CD14-positive monocyte (primary cell): ENCODE measurements at regions not wholly inside any gene's neighbourhood (a gene's known extent, or its start where the extent isn't known, plus 50 kb on each side); places are given as distances from the start of the nearest gene placed in this dataset.

Source experiments
- DNase-seq, 3 donors: peaks; one replicate each; pipeline ENCODE4 v3.0.0-alpha.2; 2011 to 2022
- H2AFZ ChIP-seq: 2 replicates; pipeline ENCODE4 v1.6.0; 2012; ENCODE audit warnings: mild to moderate bottlenecking, low read depth, low read length, inconsistent platforms; ENCODE audit not compliant: insufficient read depth, poor library complexity, severe bottlenecking
- H3K27ac ChIP-seq, 2 donors: 1 replicate in 1 of 2; 2 replicates in 1 of 2; pipeline ENCODE4 v1.5.1; 2012 to 2013; ENCODE audit warnings: low read length in 2 of 2, control low read depth in 1 of 2, inconsistent platforms in 1 of 2, low read depth in 1 of 2, mild to moderate bottlenecking in 1 of 2
- H3K27me3 ChIP-seq, 2 donors: one replicate each; pipeline versions ENCODE4 v1.6.0 to v1.6.1; 2011 to 2013; ENCODE audit warnings: low read length in 2 of 2; ENCODE audit not compliant: control insufficient read depth in 2 of 2, insufficient read depth in 2 of 2
- H3K36me3 ChIP-seq, 2 donors: replicated peaks in 1 of 2; 1 replicate in 1 of 2; 2 replicates in 1 of 2; pipeline versions ENCODE4 v1.5.1 to v1.6.1; 2012 to 2013; ENCODE audit warnings: low read length in 2 of 2, control low read depth in 1 of 2, inconsistent platforms in 1 of 2, mild to moderate bottlenecking in 1 of 2; ENCODE audit not compliant: insufficient read depth in 2 of 2, control insufficient read depth in 1 of 2
- H3K4me1 ChIP-seq, 2 donors: 1 replicate in 1 of 2; 2 replicates in 1 of 2; pipeline versions ENCODE4 v1.5.1 to v1.6.1; 2012 to 2013; ENCODE audit warnings: low read length in 2 of 2, control low read depth in 1 of 2, inconsistent platforms in 1 of 2, mild to moderate bottlenecking in 1 of 2, moderate library complexity in 1 of 2; ENCODE audit not compliant: insufficient read depth in 2 of 2, control insufficient read depth in 1 of 2
- H3K4me2 ChIP-seq: replicated peaks from 2 replicates; pipeline ENCODE3; 2012; ENCODE audit warnings: low read length, moderate library complexity, mild to moderate bottlenecking; ENCODE audit not compliant: poor library complexity, severe bottlenecking; ENCODE audit errors: extremely low read depth
- H3K4me3 ChIP-seq, 3 experiments: fragments of 200-600 bp in 1 of 3; sonication (generic) in 1 of 3; replicated peaks in 1 of 3; 1 replicate in 2 of 3; 2 replicates in 1 of 3; pipeline ENCODE4 v1.5.1; 2011 to 2013; ENCODE audit warnings: low read length in 3 of 3, mild to moderate bottlenecking in 3 of 3, control low read depth in 2 of 3, low read depth in 2 of 3, inconsistent platforms in 1 of 3, moderate library complexity in 1 of 3
- H3K79me2 ChIP-seq: 2 replicates; pipeline ENCODE4 v1.6.0; 2012; ENCODE audit warnings: mild to moderate bottlenecking, control low read depth, inconsistent platforms, low read length, moderate library complexity; ENCODE audit not compliant: insufficient read depth
- H3K9ac ChIP-seq: 2 replicates; pipeline ENCODE4 v1.6.0; 2017; ENCODE audit warnings: low read length, mild to moderate bottlenecking; ENCODE audit not compliant: insufficient read depth, poor library complexity, severe bottlenecking
- H3K9me3 ChIP-seq, 2 donors: replicated peaks in 1 of 2; 1 replicate in 1 of 2; 2 replicates in 1 of 2; pipeline versions ENCODE4 v1.5.1 to v1.6.1; 2012 to 2013; ENCODE audit warnings: low read length in 2 of 2, control low read depth in 1 of 2; ENCODE audit not compliant: control insufficient read depth in 1 of 2, insufficient read depth in 1 of 2
- H4K20me1 ChIP-seq: 2 replicates; pipeline ENCODE4 v1.6.0; 2012; ENCODE audit warnings: mild to moderate bottlenecking, low read length, control low read depth, moderate library complexity; ENCODE audit not compliant: insufficient read depth
- H3K27ac Mint-ChIP-seq, 7 donors: one replicate each; pipeline ENCODE4 v1.8.0; 2020; ENCODE audit warnings: mild to moderate bottlenecking in 7 of 7, mixed read lengths in 7 of 7, moderate library complexity in 6 of 7, inconsistent platforms in 2 of 7
- H3K27me3 Mint-ChIP-seq, 3 donors: one replicate each; pipeline ENCODE4 v1.8.0; 2021 to 2022; ENCODE audit warnings: low read depth in 3 of 3, mild to moderate bottlenecking in 3 of 3, mixed read lengths in 3 of 3, moderate library complexity in 3 of 3, inconsistent platforms in 1 of 3
- H3K36me3 Mint-ChIP-seq, 2 donors: one replicate each; pipeline ENCODE4 v1.8.0; 2020; ENCODE audit warnings: mixed read lengths in 2 of 2, inconsistent platforms in 1 of 2, mild to moderate bottlenecking in 1 of 2
- H3K4me1 Mint-ChIP-seq: one replicate; pipeline ENCODE4 v1.8.0; 2020; ENCODE audit warnings: mild to moderate bottlenecking, mixed read lengths
- H3K4me3 Mint-ChIP-seq, 2 donors: one replicate each; pipeline ENCODE4 v1.8.0; 2020; ENCODE audit warnings: mild to moderate bottlenecking in 2 of 2, mixed read lengths in 2 of 2, moderate library complexity in 1 of 2
- H3K9me3 Mint-ChIP-seq, 7 donors: one replicate each; pipeline ENCODE4 v1.8.0; 2020 to 2022; ENCODE audit warnings: mixed read lengths in 7 of 7, mild to moderate bottlenecking in 6 of 7, moderate library complexity in 6 of 7, inconsistent platforms in 2 of 7
- CTCF ChIP-seq: fragments of 200-600 bp; IDR thresholded peaks from one replicate; pipeline ENCODE4 v1.8.0; 2022; ENCODE audit warnings: antibody characterized with exemption, mild to moderate bottlenecking
- WGBS: methylation state at CpG from one replicate; pipeline ENCODE4 v1.1.5; 2013; ENCODE audit warnings: missing lambda C conversion rate; ENCODE audit not compliant: insufficient coverage; 5-methylcytosine and 5-hydroxymethylcytosine counted together
- intact Hi-C, 2 donors: fragments of 100-400 bp; cut with micrococcal nuclease; formaldehyde crosslinking; loops; one replicate each; pipeline versions ENCODE4 v1.15.0 to v1.15.1; 2023

GRCh38 chr22:48821346-48821690, 1006.4 kb downstream of the BRD1 start:
- no peaks in the 10 kb centered on the region for H3K4me1 Mint-ChIP-seq
- H3K27me3 Mint-ChIP-seq, result peaks cover 2 to 15% (median 7%) of the 10 kb centered on the region in 3 donors
- no peaks in the 10 kb centered on the region for H3K27me3 ChIP-seq
- no peak overlapping the region for H3K4me2 ChIP-seq
- no peaks in the 10 kb centered on the region for H3K36me3 ChIP-seq
- H3K27ac Mint-ChIP-seq, result no peak overlapping the region
- H3K27ac ChIP-seq, result no peak overlapping the region
- no peak for TF ChIP-seq CTCF
- WGBS, result 76% methylated on average over 7 of the region's 10 CpGs
- H3K4me1 ChIP-seq, result no peaks in the 10 kb centered on the region
- H2AFZ ChIP-seq, result no peak overlapping the region
- H3K4me3 Mint-ChIP-seq, result no peak overlapping the region
- no peak overlapping the region for H3K9ac ChIP-seq
- H3K4me3 ChIP-seq, result no peak overlapping the region
- H3K36me3 Mint-ChIP-seq, result no peaks in the 10 kb centered on the region
- no peaks in the 10 kb centered on the region for H4K20me1 ChIP-seq
- peaks cover 0 to 1% (median 0%) of the 10 kb centered on the region in 7 donors for H3K9me3 Mint-ChIP-seq
- no peaks in the 10 kb centered on the region for H3K79me2 ChIP-seq
- DNase-seq, result no peak
- no peaks in the 10 kb centered on the region for H3K9me3 ChIP-seq
- intact Hi-C loops, result no loop called here

- Histone ChIP-seq H4K20me1 (no peaks in the 10 kb centered on the region), H3K36me3 (no peaks in the 10 kb centered on the region), H3K4me3 (no peak overlapping the region), H3K79me2 (no peaks in the 10 kb centered on the region), H3K4me1 (no peaks in the 10 kb centered on the region), H3K9ac (no peak overlapping the region), H3K9me3 (no peaks in the 10 kb centered on the region), H2AFZ (no peak overlapping the region), H3K27ac (no peak overlapping the region), H3K4me2 (no peak overlapping the region), H3K27me3 (no peaks in the 10 kb centered on the region)
- WGBS, result 87% methylated on average over 17 of the region's 27 CpGs
- peaks cover 2 to 15% (median 7%) of the 10 kb centered on the region in 3 donors for H3K27me3 Mint-ChIP-seq
- no peak for TF ChIP-seq CTCF
- no peaks in the 10 kb centered on the region for H3K4me1 Mint-ChIP-seq
- H3K36me3 Mint-ChIP-seq, result no peaks in the 10 kb centered on the region
- H3K9me3 Mint-ChIP-seq, result peaks cover 0 to 1% (median 0%) of the 10 kb centered on the region in 7 donors
- intact Hi-C loops, result no loop called here
- H3K27ac Mint-ChIP-seq, result no peak overlapping the region
- DNase-seq, result no peak
- no peak overlapping the region for H3K4me3 Mint-ChIP-seq
These were observed 1007.0 kb downstream of the BRD1 start for GRCh38 chr22:48820481-48821345.
